Mesodermal cell (in vitro differentiated cells): ENCODE measurements at regions not wholly inside any gene's neighbourhood (a gene's known extent, or its start where the extent isn't known, plus 50 kb on each side); places are given as distances from the start of the nearest gene placed in this dataset.
A peak's percentile ranks its signal among the peaks of the same experiment; 100 is the strongest.

Source experiments
- H3K27ac ChIP-seq: 2 replicates; pipeline ENCODE4 v1.7.0; 2013; ENCODE audit warnings: mild to moderate bottlenecking, low read depth, low read length, moderate library complexity; ENCODE audit not compliant: severe bottlenecking
- H3K36me3 ChIP-seq: 2 replicates; pipeline ENCODE4 v1.7.1; 2013; ENCODE audit warnings: mild to moderate bottlenecking, low read length, moderate library complexity; ENCODE audit not compliant: control insufficient read depth, insufficient read depth
- H3K4me1 ChIP-seq: one replicate; pipeline ENCODE4 v1.7.1; 2013; ENCODE audit warnings: mild to moderate bottlenecking, low read length; ENCODE audit not compliant: insufficient read depth, control insufficient read depth, poor library complexity, severe bottlenecking
- H3K4me3 ChIP-seq: 2 replicates; pipeline ENCODE4 v1.7.0; 2013; ENCODE audit warnings: low read length, control low read depth, mild to moderate bottlenecking; ENCODE audit not compliant: insufficient read depth, poor library complexity, severe bottlenecking; ENCODE audit errors: extremely low read depth
- H3K9me3 ChIP-seq: 2 replicates; pipeline ENCODE4 v1.7.1; 2013; ENCODE audit warnings: mild to moderate bottlenecking, low read length, moderate library complexity; ENCODE audit not compliant: control insufficient read depth
- WGBS, 2 experiments: methylation state at CpG; one replicate each; pipeline ENCODE4 v1.1.5; 2013; ENCODE audit warnings: missing lambda C conversion rate in 2 of 2; ENCODE audit not compliant: insufficient coverage in 2 of 2; 5-methylcytosine and 5-hydroxymethylcytosine counted together

- H3K9me3 ChIP-seq: no peaks in the 10 kb centered on the region
- no peaks in the 10 kb centered on the region for H3K4me1 ChIP-seq
- H3K36me3 ChIP-seq: no peaks in the 10 kb centered on the region
- no peak overlapping the region for H3K4me3 ChIP-seq
- WGBS, 2 experiments: 73 to 80% methylated on average over 1 to 3 of the region's 3 CpGs
- no peak overlapping the region for H3K27ac ChIP-seq
Observed at GRCh38 chr18:5646739-5647138, 102.9 kb upstream of the EPB41L3 start.

GRCh38 chr18:5643288-5643687, 99.5 kb upstream of the EPB41L3 start:
- Histone ChIP-seq H3K9me3 (no peaks in the 10 kb centered on the region), H3K27ac (no peak overlapping the region), H3K4me1 (no peaks in the 10 kb centered on the region), H3K4me3 (no peak overlapping the region), H3K36me3 (no peaks in the 10 kb centered on the region)
- 95 to 100% methylated on average over 5 of the region's 7 CpGs for WGBS, 2 experiments

- Histone ChIP-seq H3K4me1 (no peaks in the 10 kb centered on the region), H3K9me3 (no peaks in the 10 kb centered on the region), H3K27ac (no peak overlapping the region), H3K36me3 (no peaks in the 10 kb centered on the region), H3K4me3 (no peak overlapping the region)
- WGBS, 2 experiments: 78 to 88% methylated on average over 9 to 12 of the region's 12 CpGs
Observed at GRCh38 chr18:5640939-5641338, 97.1 kb upstream of the EPB41L3 start.

- H3K4me1 ChIP-seq: no peaks in the 10 kb centered on the region
- no peaks in the 10 kb centered on the region for H3K36me3 ChIP-seq
- no peaks in the 10 kb centered on the region for H3K9me3 ChIP-seq
- 60 to 75% methylated on average over 1 of the region's 2 CpGs for WGBS, 2 experiments
- no peak overlapping the region for H3K27ac ChIP-seq
- no peak overlapping the region for H3K4me3 ChIP-seq
Observed at GRCh38 chr18:5639131-5639530, 95.3 kb upstream of the EPB41L3 start.

- Histone ChIP-seq H3K4me3 (no peak overlapping the region), H3K4me1 (no peaks in the 10 kb centered on the region), H3K9me3 (no peaks in the 10 kb centered on the region), H3K27ac (no peak overlapping the region), H3K36me3 (no peaks in the 10 kb centered on the region)
- 93 to 100% methylated on average over 2 to 3 of the region's 3 CpGs for WGBS, 2 experiments
Observed at GRCh38 chr18:5632041-5632440, 88.2 kb upstream of the EPB41L3 start.

- Histone ChIP-seq H3K4me1 (no peaks in the 10 kb centered on the region), H3K9me3 (no peaks in the 10 kb centered on the region), H3K4me3 (peak overlapping the region; percentile 57), H3K36me3 (no peaks in the 10 kb centered on the region), H3K27ac (no peak overlapping the region)
- WGBS, 2 experiments: 88 to 90% methylated on average over 11 of the region's 12 CpGs
Observed at GRCh38 chr18:5630900-5631413, 87.2 kb upstream of the EPB41L3 start.

GRCh38 chr18:5630057-5630899, 86.5 kb upstream of the EPB41L3 start:
- Histone ChIP-seq H3K9me3 (no peaks in the 10 kb centered on the region), H3K36me3 (no peaks in the 10 kb centered on the region), H3K27ac (no peak overlapping the region), H3K4me3 (peak overlapping the region; percentile 57), H3K4me1 (no peaks in the 10 kb centered on the region)
- 0 to 1% methylated on average over 60 to 66 of the region's 79 CpGs for WGBS, 2 experiments

GRCh38 chr18:5628512-5629255, 84.9 kb upstream of the EPB41L3 start:
- H3K27ac ChIP-seq: no peak overlapping the region
- H3K36me3 ChIP-seq: no peaks in the 10 kb centered on the region
- no peaks in the 10 kb centered on the region for H3K9me3 ChIP-seq
- no peaks in the 10 kb centered on the region for H3K4me1 ChIP-seq
- 0% methylated on average over 65 to 72 of the region's 90 CpGs for WGBS, 2 experiments
- peak overlapping the region; percentile 57 for H3K4me3 ChIP-seq

- WGBS, 2 experiments: 5 to 6% methylated on average over 22 to 24 of the region's 29 CpGs
- Histone ChIP-seq H3K9me3 (no peaks in the 10 kb centered on the region), H3K36me3 (no peaks in the 10 kb centered on the region), H3K4me3 (peak overlapping the region; percentile 57), H3K27ac (no peak overlapping the region), H3K4me1 (no peaks in the 10 kb centered on the region)
Observed at GRCh38 chr18:5627776-5628511, 84.1 kb upstream of the EPB41L3 start.

GRCh38 chr18:5626130-5626880, 82.5 kb upstream of the EPB41L3 start:
- H3K9me3 ChIP-seq: no peaks in the 10 kb centered on the region
- no peaks in the 10 kb centered on the region for H3K36me3 ChIP-seq
- H3K27ac ChIP-seq: no peak overlapping the region
- H3K4me1 ChIP-seq: no peaks in the 10 kb centered on the region
- 73 to 100% methylated on average over 1 of the region's 2 CpGs for WGBS, 2 experiments
- H3K4me3 ChIP-seq: no peak overlapping the region
